WTC11 (cell line): ENCODE measurements at regions not wholly inside any gene's neighbourhood (a gene's known extent, or its start where the extent isn't known, plus 50 kb on each side); places are given as distances from the start of the nearest gene placed in this dataset.

Source experiments
- ATAC-seq: fragments of 200-7000 bp; cut with Tn5 transposase; 2 replicates; pipeline ENCODE4 v1.10.0; 2021; ENCODE audit warnings: mild to moderate bottlenecking, moderate library complexity
- CTCF ChIA-PET: fragments of 300-600 bp; sonication (Branson Sonifier 250); formaldehyde crosslinking; loops from one replicate; lab custom pipeline; 2021; ENCODE audit warnings: antibody characterized with exemption; lab: Charles Lee
- POLR2A ChIA-PET: fragments of 350-600 bp; sonication (Branson Sonifier 250); formaldehyde crosslinking; loops from one replicate; lab custom pipeline; 2021; ENCODE audit warnings: antibody characterized with exemption; lab: Charles Lee
- DNase-seq: peaks from one replicate; pipeline ENCODE4 v3.0.0; 2021; ENCODE audit warnings: low spot score
- H3K27ac Mint-ChIP-seq: 2 replicates; pipeline ENCODE4 v1.8.0; 2021; ENCODE audit warnings: mixed read lengths
- H3K27me3 Mint-ChIP-seq: 2 replicates; pipeline ENCODE4 v1.8.0; 2021; ENCODE audit warnings: low read depth, mild to moderate bottlenecking, moderate library complexity, mixed read lengths
- H3K36me3 Mint-ChIP-seq: 2 replicates; pipeline ENCODE4 v1.8.0; 2021; ENCODE audit warnings: mixed read lengths
- H3K4me1 Mint-ChIP-seq: 2 replicates; pipeline ENCODE4 v1.8.0; 2022; ENCODE audit warnings: mixed read lengths
- H3K4me3 Mint-ChIP-seq: 2 replicates; pipeline ENCODE4 v1.8.0; 2021; ENCODE audit warnings: mild to moderate bottlenecking, moderate library complexity, mixed read lengths
- H3K9me3 Mint-ChIP-seq: 2 replicates; pipeline ENCODE4 v1.8.0; 2021; ENCODE audit warnings: mixed read lengths
- ARID4B ChIP-seq: sonication (generic); formaldehyde crosslinking; IDR thresholded peaks from 2 replicates; pipeline ENCODE4 v1.8.0; 2023; ENCODE audit warnings: missing genetic modification reagents, mild to moderate bottlenecking, borderline replicate concordance
- CBFB ChIP-seq: sonication (generic); formaldehyde crosslinking; IDR thresholded peaks from 2 replicates; pipeline ENCODE4 v1.8.1; 2022; ENCODE audit warnings: mild to moderate bottlenecking, low read depth, missing genetic modification reagents
- CDX4 ChIP-seq: fragments of 250-450 bp; sonication (Bioruptor Pico); IDR thresholded peaks from 2 replicates; pipeline ENCODE4 v1.9.0; 2021; ENCODE audit warnings: moderate library complexity, mild to moderate bottlenecking, inconsistent platforms, borderline replicate concordance
- CREB1 ChIP-seq: sonication (generic); formaldehyde crosslinking; IDR thresholded peaks from 2 replicates; pipeline ENCODE4 v1.8.0; 2023; ENCODE audit warnings: mild to moderate bottlenecking, missing genetic modification reagents
- ETV6 ChIP-seq: sonication (generic); formaldehyde crosslinking; IDR thresholded peaks from 2 replicates; pipeline ENCODE4 v1.8.1; 2022; ENCODE audit warnings: mild to moderate bottlenecking, missing genetic modification reagents
- FOXK1 ChIP-seq: sonication (generic); formaldehyde crosslinking; IDR thresholded peaks from 2 replicates; pipeline ENCODE4 v1.8.0; 2022; ENCODE audit warnings: mild to moderate bottlenecking, moderate library complexity, missing genetic modification reagents
- JUN ChIP-seq: sonication (generic); formaldehyde crosslinking; IDR thresholded peaks from 2 replicates; pipeline ENCODE4 v1.8.0; 2023; ENCODE audit warnings: mild to moderate bottlenecking, missing genetic modification reagents
- NFYB ChIP-seq: sonication (generic); formaldehyde crosslinking; conservative IDR thresholded peaks from 2 replicates; pipeline ENCODE4 v1.8.0; 2022; ENCODE audit warnings: low read depth, missing genetic modification reagents
- NR1H2 ChIP-seq: sonication (generic); formaldehyde crosslinking; IDR thresholded peaks from 2 replicates; pipeline ENCODE4 v1.9.0; 2021; ENCODE audit warnings: mild to moderate bottlenecking, moderate library complexity, missing genetic modification reagents
- OVOL2 ChIP-seq: fragments of 250-450 bp; sonication (Bioruptor Pico); IDR thresholded peaks from 2 replicates; pipeline ENCODE4 v1.9.0; 2021; ENCODE audit warnings: mild to moderate bottlenecking, borderline replicate concordance
- RELA ChIP-seq: sonication (generic); formaldehyde crosslinking; IDR thresholded peaks from 2 replicates; pipeline ENCODE4 v1.8.1; 2022; ENCODE audit warnings: missing genetic modification reagents, mild to moderate bottlenecking, borderline replicate concordance
- RORB ChIP-seq: fragments of 250-450 bp; sonication (Bioruptor Pico); IDR thresholded peaks from 2 replicates; pipeline ENCODE4 v1.9.0; 2021; ENCODE audit warnings: mild to moderate bottlenecking
- SMAD4 ChIP-seq: sonication (generic); formaldehyde crosslinking; IDR thresholded peaks from 2 replicates; pipeline ENCODE4 v1.8.0; 2022; ENCODE audit warnings: mild to moderate bottlenecking, missing genetic modification reagents
- TP53 ChIP-seq: sonication (generic); formaldehyde crosslinking; IDR thresholded peaks from 2 replicates; pipeline ENCODE4 v1.8.1; 2023; ENCODE audit warnings: mild to moderate bottlenecking, missing genetic modification reagents
- ZSCAN18 ChIP-seq: fragments of 250-450 bp; sonication (Bioruptor Pico); IDR thresholded peaks from 2 replicates; pipeline ENCODE4 v2.1.2; 2022; ENCODE audit warnings: mild to moderate bottlenecking, moderate library complexity
- TF ChIP-seq, protein P1 (sequence below): sonication (generic); formaldehyde crosslinking; IDR thresholded peaks from 2 replicates; pipeline ENCODE4 v1.8.1; 2023; ENCODE audit warnings: mild to moderate bottlenecking, missing genetic modification reagents, moderate library complexity
- TF ChIP-seq, protein P2 (sequence below): sonication (generic); formaldehyde crosslinking; IDR thresholded peaks from 2 replicates; pipeline ENCODE4 v1.8.0; 2023; ENCODE audit warnings: mild to moderate bottlenecking, missing genetic modification reagents
- TF ChIP-seq, protein P3 (sequence below): sonication (generic); formaldehyde crosslinking; IDR thresholded peaks from 2 replicates; pipeline ENCODE4 v1.8.0; 2022; ENCODE audit warnings: mild to moderate bottlenecking, missing genetic modification reagents
- TF ChIP-seq, protein P4 (sequence below): sonication (generic); formaldehyde crosslinking; conservative IDR thresholded peaks from 2 replicates; pipeline ENCODE4 v1.8.1; 2022; ENCODE audit warnings: mild to moderate bottlenecking, missing genetic modification reagents

DNA sequence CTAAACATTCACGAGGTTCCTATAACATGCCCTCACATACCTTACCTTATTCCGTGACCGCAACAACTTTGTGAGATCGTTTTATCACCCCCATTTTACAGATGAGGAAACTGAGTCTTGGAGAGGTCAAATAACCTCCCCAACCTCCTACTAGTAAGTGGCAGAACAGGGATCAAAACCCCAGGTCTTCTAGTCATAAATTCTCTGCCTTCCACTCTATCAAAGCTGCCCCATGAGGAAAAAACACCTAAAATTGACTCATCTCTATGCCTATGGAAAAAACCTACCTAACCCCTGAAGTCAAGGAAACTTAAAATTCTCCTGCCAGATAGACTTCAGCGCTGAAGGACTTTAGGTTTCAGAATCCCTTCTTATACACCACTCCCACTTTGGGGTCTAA, 69.5 kb upstream of the ERRFI1 start:
- CTCF ChIA-PET = interaction anchor here (1.3 kb wide), 1 partner anchor 120 kb away, joined by 3 read pairs; no protein-coding TSS in a partner anchor
- POLR2A ChIA-PET = no interaction called here
- Mint-ChIP-seq H3K27me3 (no peaks in the 10 kb centered on the region), H3K27ac (no peak overlapping the region), H3K4me1 (peaks cover 3% of the 10 kb centered on the region), H3K36me3 (no peaks in the 10 kb centered on the region), H3K9me3 (no peaks in the 10 kb centered on the region), H3K4me3 (no peak overlapping the region)
- ATAC-seq (no peak), DNase-seq (no peak)
- TF ChIP-seq ZSCAN18 (CRISPR knock-in tag) (no peak), NR1H2 (CRISPR knock-in tag) (no peak), RORB (CRISPR knock-in tag) (no peak), TP53 (CRISPR knock-in tag) (no peak), ETV6 (no peak), FOXK1 (CRISPR knock-in tag) (no peak), JUN (CRISPR knock-in tag) (no peak)
- TF ChIP-seq, protein P1, sequence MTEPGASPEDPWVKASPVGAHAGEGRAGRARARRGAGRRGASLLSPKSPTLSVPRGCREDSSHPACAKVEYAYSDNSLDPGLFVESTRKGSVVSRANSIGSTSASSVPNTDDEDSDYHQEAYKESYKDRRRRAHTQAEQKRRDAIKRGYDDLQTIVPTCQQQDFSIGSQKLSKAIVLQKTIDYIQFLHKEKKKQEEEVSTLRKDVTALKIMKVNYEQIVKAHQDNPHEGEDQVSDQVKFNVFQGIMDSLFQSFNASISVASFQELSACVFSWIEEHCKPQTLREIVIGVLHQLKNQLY (CRISPR knock-in tag) = no peak
- TF ChIP-seq, protein P2, sequence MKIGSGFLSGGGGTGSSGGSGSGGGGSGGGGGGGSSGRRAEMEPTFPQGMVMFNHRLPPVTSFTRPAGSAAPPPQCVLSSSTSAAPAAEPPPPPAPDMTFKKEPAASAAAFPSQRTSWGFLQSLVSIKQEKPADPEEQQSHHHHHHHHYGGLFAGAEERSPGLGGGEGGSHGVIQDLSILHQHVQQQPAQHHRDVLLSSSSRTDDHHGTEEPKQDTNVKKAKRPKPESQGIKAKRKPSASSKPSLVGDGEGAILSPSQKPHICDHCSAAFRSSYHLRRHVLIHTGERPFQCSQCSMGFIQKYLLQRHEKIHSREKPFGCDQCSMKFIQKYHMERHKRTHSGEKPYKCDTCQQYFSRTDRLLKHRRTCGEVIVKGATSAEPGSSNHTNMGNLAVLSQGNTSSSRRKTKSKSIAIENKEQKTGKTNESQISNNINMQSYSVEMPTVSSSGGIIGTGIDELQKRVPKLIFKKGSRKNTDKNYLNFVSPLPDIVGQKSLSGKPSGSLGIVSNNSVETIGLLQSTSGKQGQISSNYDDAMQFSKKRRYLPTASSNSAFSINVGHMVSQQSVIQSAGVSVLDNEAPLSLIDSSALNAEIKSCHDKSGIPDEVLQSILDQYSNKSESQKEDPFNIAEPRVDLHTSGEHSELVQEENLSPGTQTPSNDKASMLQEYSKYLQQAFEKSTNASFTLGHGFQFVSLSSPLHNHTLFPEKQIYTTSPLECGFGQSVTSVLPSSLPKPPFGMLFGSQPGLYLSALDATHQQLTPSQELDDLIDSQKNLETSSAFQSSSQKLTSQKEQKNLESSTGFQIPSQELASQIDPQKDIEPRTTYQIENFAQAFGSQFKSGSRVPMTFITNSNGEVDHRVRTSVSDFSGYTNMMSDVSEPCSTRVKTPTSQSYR (CRISPR knock-in tag) = no peak

- H3K27me3 Mint-ChIP-seq = no peaks in the 10 kb centered on the region
- TF ChIP-seq CBFB (CRISPR knock-in tag) (no peak), OVOL2 (no peak)
- TF ChIP-seq, all 79 proteins: peak for 0
- no peak for DNase-seq
- Mint-ChIP-seq H3K27ac (no peak overlapping the region), H3K36me3 (no peaks in the 10 kb centered on the region), H3K4me1 (peaks cover 3% of the 10 kb centered on the region), H3K4me3 (no peak overlapping the region), H3K9me3 (no peaks in the 10 kb centered on the region)
- ChIA-PET POLR2A (no interaction called here), CTCF (interaction anchor here (1.3 kb wide), 1 partner anchor 119 kb away, joined by 3 read pairs; no protein-coding TSS in a partner anchor)
- ATAC-seq = no peak
Observed at GRCh38 chr1:8094481-8095241, 68.6 kb upstream of the ERRFI1 start.

DNA sequence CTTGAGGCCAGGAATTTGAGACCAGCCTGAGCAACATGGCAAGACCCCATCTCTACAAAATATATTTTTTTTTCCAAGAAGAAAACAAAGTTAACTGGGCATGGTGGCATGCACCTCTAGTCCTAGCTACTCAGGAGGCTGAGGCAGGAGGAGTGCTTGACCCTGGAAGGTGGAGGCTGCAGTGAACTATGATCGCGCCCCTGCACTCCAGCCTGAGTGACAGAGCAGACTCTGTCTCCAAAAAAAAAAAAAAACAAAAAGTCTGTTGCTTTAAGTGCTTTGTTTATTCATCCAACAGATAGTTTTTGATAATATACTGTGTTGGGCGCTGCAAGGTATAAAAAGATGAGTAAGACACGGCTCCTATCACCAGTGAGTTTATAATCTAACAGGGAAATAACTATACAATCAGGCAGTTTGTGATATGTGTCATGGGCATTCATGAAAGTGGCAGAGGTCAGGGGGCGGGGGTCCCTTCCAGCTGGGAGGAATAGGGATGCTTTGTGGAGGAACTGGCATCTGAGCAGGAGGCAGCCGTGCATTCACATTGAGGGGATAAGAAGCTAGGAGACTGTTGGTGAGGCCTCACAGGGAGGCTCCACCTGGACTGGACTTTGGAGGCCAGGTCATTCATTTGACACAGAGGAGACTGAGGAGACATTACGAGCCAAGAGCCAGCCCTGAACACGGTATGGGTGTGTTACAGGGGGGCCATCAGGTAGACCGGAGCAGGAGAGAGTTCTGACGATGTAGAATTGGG, 67.3 kb upstream of the ERRFI1 start:
- ATAC-seq (no peak), DNase-seq (no peak)
- CTCF ChIA-PET = no interaction called here
- H3K27me3 Mint-ChIP-seq = no peaks in the 10 kb centered on the region
- H3K9me3 Mint-ChIP-seq = no peaks in the 10 kb centered on the region
- H3K36me3 Mint-ChIP-seq = no peaks in the 10 kb centered on the region
- no peak overlapping the region for H3K27ac Mint-ChIP-seq
- H3K4me1 Mint-ChIP-seq = peaks cover 3% of the 10 kb centered on the region
- POLR2A ChIA-PET = no interaction called here
- no peak overlapping the region for H3K4me3 Mint-ChIP-seq
- TF ChIP-seq CDX4 = no peak
- TF ChIP-seq SMAD4 = no peak
- no peak for TF ChIP-seq CREB1
- TF ChIP-seq NFYB (CRISPR knock-in tag) = no peak
- TF ChIP-seq, protein P3, sequence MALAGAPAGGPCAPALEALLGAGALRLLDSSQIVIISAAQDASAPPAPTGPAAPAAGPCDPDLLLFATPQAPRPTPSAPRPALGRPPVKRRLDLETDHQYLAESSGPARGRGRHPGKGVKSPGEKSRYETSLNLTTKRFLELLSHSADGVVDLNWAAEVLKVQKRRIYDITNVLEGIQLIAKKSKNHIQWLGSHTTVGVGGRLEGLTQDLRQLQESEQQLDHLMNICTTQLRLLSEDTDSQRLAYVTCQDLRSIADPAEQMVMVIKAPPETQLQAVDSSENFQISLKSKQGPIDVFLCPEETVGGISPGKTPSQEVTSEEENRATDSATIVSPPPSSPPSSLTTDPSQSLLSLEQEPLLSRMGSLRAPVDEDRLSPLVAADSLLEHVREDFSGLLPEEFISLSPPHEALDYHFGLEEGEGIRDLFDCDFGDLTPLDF (CRISPR knock-in tag) = no peak
- TF ChIP-seq OVOL2 = no peak
- TF ChIP-seq RELA (CRISPR knock-in tag) = no peak
- TF ChIP-seq, protein P4, sequence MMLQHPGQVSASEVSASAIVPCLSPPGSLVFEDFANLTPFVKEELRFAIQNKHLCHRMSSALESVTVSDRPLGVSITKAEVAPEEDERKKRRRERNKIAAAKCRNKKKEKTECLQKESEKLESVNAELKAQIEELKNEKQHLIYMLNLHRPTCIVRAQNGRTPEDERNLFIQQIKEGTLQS = no peak
- no peak for TF ChIP-seq ARID4B (CRISPR knock-in tag)
